Right hindlimb (tissue), 1 donor: ENCODE measurements at regions not wholly inside any gene's neighbourhood (a gene's known extent, or its start where the extent isn't known, plus 50 kb on each side); places are given as distances from the start of the nearest gene placed in this dataset.

ENCODE experiments used
- DNase-seq: peaks from one replicate; pipeline ENCODE4 v3.0.0-alpha.2; 2018

DNA sequence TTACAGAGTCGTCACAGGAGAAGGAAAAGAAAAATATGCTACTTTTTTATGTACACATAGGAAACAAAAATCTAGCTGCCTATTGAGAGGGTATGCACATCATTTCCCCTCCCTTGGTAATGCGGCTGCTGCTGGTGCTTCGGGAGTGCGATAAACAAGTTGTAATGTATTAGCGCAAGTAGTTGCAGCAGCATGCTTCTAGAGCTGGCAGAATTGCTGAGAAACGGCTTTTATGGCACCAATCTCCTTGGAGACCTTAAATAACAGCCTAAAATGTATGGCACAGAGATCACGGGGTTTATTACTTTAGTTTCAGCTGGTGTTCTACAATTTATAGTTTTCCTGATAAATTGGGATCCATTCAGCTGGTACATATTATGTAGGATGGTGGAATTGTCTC is 447.6 kb upstream of the TMPO start:
- DNase-seq: no peak

- no peak for DNase-seq
Observed at GRCh38 chr12:98073610-98074009, 441.8 kb upstream of the TMPO start.

- DNase-seq: no peak
Observed at GRCh38 chr12:98074286-98074685, 441.1 kb upstream of the TMPO start.

- DNase-seq: no peak
Observed at GRCh38 chr12:98084391-98084790, 431.0 kb upstream of the TMPO start.

DNA sequence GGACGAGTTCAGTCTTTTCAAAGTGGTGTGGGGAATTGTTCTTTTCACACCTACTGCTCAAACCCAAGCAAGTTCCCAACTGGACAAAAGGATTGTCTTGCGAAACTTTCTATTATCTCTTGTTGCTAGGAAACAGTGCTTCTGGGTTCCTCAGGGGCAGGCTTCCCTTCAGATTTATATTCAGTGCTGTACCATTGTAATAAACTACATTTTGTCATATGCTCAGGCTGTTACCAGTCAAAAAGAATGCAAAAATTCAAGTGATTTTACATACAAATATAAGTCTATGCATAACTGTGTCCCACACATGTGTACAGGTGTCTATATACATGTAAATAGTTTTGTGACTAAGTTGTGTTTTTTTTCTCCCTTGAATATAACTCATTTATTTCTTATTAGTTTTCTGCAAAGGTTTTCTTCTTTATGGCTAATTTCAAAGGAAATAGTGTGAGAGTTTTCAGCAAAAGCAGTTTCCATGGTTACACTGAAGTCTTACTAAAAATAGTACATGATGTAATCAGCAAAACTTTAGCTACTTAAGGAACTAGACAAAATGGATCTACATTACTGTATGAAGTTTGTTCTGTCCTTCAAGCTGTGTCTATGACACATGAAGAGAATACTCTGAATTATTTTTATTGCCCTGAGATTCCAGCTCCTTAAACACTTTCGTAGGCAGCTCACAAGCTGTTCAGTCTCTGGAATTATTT is 430.2 kb upstream of the TMPO start:
- no peak for DNase-seq

GRCh38 chr12:98090731-98091130 is 424.7 kb upstream of the TMPO start:
- DNase-seq: no peak

- DNase-seq: no peak
Observed at GRCh38 chr12:98096436-98096835, 419.0 kb upstream of the TMPO start.

DNA sequence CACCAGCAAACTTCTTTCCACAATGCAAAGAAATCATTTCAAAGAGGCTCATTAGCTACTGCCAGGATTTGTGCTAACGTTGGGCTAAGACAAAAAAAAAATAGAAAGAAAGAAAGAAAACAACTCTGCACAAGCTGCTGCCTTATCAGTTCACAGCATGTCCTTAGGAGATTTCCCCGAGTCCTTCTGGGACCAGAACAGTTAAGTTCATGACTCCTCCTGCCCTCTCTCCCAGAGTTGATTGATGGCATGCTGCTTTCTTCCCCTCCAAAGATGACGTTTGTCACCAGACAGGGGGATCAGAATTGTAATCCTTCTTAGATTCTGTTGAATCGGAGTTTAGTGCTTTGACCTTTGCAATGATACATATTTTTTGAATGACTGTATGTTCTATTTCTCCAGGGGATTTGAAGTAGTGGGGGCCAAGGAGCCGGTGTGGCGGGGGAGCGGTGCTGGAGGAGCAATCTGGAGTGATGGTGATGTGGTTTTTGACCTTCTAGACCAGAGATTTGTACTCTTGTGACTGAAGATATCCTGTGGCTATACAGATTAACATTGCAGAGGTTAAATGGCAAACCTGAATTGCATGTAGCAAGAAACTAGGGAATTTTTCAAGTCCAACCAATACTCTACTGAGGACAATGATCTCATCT is 409.2 kb upstream of the TMPO start:
- DNase-seq: no peak

GRCh38 chr12:98109266-98109665 is 406.1 kb upstream of the TMPO start:
- DNase-seq: no peak

DNA sequence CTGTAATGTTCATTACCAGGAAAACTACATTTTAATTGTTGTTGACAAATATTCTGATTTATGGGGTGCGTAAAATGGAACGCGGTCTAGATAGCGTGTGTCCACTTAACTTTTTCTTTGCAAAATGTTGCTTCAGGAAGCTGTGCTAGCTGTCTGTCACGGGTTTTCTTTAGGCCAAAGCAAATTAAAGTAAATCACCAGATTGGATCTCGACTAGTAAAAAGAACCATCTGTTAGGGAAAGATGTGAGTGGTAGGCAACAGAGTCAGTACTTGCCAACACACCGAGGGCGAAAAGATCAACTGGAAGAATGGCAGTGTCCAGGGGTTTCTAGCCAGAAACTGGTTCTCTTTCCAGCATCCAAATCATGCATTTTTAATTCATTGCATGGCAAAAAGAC is 404.9 kb upstream of the TMPO start:
- DNase-seq: no peak

- no peak for DNase-seq
Observed at GRCh38 chr12:98113548-98113947, 401.8 kb upstream of the TMPO start.

GRCh38 chr12:98121963-98122362 is 393.4 kb upstream of the TMPO start:
- no peak for DNase-seq

DNA sequence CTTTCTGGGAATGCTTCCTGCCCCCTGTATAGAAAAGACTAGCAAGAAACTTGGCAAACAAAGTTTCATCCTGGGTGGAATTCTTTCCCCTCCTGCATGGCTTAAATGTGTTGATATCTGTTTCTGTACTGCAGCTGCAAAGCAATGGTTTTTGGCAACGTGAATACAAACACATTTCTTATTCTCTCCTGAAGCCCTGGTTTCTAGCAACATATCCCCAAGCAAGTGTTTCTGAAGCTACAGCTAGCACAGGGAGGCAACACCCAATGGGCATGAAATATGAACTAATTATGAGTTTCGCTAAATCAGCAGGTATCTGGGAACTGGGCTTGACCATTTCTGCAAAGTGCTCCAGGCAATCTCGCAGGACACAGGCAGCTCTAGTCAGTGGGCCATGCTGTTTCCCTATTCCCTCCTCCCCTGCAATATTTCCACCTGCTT is 392.3 kb upstream of the TMPO start:
- DNase-seq: no peak

DNA sequence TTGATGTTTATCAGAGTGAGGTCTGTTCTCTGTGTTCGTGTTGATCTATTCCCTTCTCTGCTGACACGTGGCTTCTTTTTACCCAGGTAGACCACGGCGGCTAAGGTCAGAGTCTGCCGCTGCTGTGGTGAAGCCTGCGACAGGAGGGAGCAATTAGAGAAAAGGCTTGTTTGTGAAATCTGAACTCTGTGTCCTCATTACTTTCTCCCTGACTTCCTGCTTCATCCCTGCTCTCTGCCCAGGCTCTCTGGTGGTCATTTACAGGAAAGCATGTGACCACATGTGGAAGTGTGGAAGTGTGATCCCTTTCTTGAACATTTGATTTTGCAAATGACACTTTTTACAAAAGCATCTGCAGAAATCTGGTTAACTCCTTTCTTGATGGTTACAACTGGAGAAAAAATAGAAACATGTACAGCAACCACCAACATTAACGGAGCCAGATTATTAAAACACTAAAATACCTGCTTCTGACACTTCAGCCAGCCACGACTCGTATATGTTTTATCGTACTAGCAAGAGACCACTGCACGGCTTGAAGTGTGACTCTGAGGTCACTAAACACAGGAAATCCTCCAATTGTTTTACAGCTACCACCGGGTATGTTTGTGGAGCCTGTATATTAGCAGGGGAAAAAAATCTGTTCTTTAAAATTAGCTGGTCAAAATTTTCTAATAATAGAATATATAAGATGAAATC is 388.6 kb upstream of the TMPO start:
- no peak for DNase-seq

GRCh38 chr12:98127336-98127679 is 388.1 kb upstream of the TMPO start:
- no peak for DNase-seq

DNA sequence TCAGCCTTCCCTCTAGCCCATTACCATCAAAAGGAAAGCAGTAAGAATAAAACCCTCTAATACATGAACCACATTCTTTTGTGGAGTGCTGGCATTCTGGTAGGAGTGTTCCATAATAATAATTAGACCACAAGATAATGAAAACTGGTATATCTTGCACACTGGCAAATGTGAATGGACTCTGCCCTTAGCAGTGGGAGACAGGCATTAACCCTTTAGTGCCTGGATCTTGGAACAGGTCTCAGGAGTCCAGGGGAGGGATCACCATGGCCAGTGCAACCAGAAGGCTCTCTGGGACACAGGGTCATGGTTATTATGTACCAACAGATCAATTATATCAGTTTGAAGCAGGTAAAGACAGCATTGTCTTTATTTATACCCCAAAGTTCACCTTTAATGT is 387.5 kb upstream of the TMPO start:
- DNase-seq: no peak

- no peak for DNase-seq
Observed at GRCh38 chr12:98136544-98136943, 378.8 kb upstream of the TMPO start.

DNA sequence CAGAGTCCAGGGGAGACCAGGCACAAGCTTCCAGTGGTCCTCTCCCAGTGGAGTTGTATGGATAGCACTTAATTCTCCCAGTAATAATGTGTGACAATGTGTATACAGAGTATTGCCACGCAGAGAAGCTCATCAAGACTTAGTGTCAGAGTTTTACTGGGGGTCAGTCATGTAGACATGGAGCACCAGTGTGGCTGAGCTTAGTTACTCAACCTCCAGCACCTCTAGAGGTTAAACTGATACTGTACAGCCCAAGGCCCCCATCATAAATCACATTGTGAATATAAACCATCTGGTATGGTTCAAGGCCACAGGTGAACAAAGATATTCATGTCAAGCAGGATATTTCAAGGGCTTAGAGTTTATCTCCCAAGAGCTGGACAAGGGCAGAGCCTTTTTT is 378.1 kb upstream of the TMPO start:
- DNase-seq: no peak

GRCh38 chr12:98144953-98145352 is 370.4 kb upstream of the TMPO start:
- DNase-seq: no peak

- DNase-seq: no peak
Observed at GRCh38 chr12:98146043-98146442, 369.3 kb upstream of the TMPO start.

DNA sequence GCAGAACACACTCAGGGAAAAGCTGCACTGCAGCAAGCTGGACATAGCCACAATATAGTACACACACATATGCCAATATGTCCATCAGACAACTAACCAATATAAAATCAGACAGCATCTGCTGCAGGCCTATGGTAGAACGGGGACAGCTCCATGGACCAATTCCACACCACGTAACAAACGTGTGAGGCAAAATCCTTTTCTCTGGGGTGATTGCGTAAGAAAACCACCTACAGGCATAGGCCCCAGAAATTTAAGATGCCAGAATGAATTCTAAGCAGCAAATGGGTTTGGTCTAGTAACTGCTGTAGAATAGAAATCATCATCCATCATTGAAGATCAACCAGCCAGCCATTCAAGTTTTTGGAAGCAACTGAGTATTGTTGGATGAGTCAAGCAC is 368.9 kb upstream of the TMPO start:
- DNase-seq: no peak

DNA sequence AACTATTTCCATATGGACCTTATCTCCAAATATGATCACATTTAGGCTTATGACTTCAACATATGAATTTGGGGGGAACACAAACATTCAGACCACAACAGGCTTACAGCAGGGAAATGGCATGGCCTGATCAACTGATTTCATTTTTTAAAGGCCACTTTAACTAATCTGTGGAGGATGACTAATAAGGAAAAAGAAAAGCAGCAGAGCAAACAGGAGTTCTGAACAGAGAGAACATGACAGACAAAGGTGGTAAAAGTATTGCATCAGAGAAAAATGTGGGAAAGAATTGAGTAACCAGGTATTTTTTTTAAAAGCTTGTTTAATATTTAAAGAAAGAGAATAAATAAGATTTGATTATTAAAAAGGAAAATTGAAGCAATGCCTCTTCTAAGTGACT is 366.1 kb upstream of the TMPO start:
- no peak for DNase-seq

DNA sequence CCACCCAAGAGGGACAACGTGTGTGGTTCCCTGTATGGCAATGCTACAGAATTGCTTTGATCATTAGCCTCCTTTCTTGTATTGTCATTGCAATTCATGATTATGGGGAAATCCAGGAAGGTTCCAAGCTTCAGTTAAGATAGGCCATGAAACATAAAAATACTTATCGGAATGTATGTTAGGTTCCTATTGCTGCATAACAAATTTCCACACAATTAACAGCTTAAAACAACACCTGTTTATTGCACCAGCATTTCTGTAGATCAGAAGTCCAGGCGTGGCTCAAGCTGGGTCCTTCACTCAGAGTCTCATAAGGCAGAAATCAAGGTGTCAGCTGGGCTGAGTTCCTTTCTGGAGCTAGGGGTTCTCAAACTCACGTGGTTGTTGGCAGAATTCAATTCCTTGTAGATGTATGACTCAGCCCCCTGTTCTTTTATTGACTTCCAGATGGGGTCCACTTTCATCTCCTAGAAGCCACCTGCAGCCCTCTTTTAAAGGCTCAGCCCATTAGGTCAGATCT is 365.6 kb upstream of the TMPO start:
- DNase-seq: no peak

DNA sequence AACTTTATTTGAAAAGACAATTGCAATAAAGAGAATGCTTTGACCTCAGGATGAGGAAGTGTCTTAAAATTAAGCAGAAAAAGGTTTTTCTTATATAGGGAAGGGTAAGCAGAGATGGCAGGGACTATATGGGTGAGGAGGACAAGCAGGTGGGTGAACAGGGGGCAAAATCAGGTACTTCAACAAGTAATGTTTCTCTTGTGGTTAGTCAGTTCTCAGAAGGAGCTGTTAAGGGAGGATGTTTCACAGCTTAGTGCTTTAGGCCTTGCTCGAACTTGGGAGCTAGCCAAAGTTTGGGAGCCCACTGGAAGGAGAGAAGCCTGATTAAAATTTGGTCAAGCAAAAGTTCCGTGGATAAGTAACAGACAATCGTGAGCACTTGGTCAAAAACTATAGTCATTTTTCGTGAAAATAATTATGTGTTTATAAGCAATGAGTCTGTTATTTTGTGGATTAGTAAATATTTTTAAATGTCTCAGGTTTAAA is 364.2 kb upstream of the TMPO start:
- no peak for DNase-seq
